ENCODE measurements at regions not wholly inside any gene's neighbourhood (a gene's known extent, or its start where the extent isn't known, plus 50 kb on each side); places are given as distances from the start of the nearest gene placed in this dataset.

GRCh38 chr1:238537641-238538040, 646.9 kb upstream of the ZP4 start:
- H3K27me3 ChIP-seq (ENCODE audit: insufficient read depth, low read length): no peaks in the 10 kb centered on the region
- no peaks in the 10 kb centered on the region for H3K36me3 ChIP-seq (ENCODE audit: insufficient read depth, low read length)
- no peak for DNase-seq (ENCODE audit: insufficient read length, low spot score, missing footprints)
- H3K27ac ChIP-seq (ENCODE audit: low read depth, low read length): no peak overlapping the region
- no peaks in the 10 kb centered on the region for H3K79me2 ChIP-seq (ENCODE audit: insufficient read depth, low read length)
- H4K20me1 ChIP-seq (ENCODE audit: insufficient read depth, low read length): no peaks in the 10 kb centered on the region
- no peak overlapping the region for H3K4me3 ChIP-seq (ENCODE audit: insufficient read depth, low read length)
- H3K9me3 ChIP-seq (ENCODE audit: low read depth, low read length): no peaks in the 10 kb centered on the region
- TF ChIP-seq CTCF (IDR thresholded peaks at IDR 0.05; ENCODE audit: extremely low read depth, low read depth, low read length): no peak
- H3K4me1 ChIP-seq (ENCODE audit: insufficient read depth, low read length): no peaks in the 10 kb centered on the region
- no peak overlapping the region for H2AFZ ChIP-seq (ENCODE audit: low read length)
- H3K4me2 ChIP-seq (ENCODE audit: insufficient read depth, low read length): no peak overlapping the region

DNA sequence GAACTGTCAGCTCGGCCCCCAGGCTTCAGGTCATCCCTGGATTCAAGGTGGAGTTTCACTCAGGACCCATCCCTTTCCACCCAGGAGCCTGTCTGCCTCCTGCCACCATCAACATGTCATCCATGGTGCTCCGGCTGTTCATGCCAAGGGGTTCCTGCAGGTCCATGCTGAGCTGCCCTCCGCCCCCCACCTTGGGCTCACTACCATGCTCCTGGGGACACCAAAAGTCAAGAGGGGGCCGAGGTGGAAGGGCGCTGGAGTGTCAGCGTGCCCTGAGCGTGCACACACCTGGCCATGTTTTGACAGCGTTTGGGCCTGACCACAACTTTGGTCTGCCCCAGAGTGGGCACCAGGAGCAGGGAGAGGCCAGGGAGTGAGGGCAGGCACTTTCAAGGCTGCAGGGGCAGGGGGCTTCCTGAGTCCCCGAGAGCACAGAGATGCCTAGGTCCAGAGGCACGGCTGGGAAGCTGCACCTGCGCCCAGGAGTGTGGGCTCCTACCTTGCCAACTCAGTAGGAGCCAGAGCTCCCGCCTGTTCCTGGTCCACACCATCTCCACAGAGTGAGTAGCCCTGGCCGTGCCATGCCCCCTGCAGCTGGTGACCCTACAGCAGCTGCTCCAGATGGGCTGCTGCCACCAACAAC, 639.6 kb upstream of the ZP4 start:
- no peaks in the 10 kb centered on the region for H3K27me3 ChIP-seq (ENCODE audit: insufficient read depth, low read length)
- H2AFZ ChIP-seq (ENCODE audit: low read length): no peak overlapping the region
- TF ChIP-seq CTCF (IDR thresholded peaks at IDR 0.05; ENCODE audit: extremely low read depth, low read depth, low read length): no peak
- no peaks in the 10 kb centered on the region for H3K9me3 ChIP-seq (ENCODE audit: low read depth, low read length)
- H3K79me2 ChIP-seq (ENCODE audit: insufficient read depth, low read length): no peaks in the 10 kb centered on the region
- no peak overlapping the region for H3K27ac ChIP-seq (ENCODE audit: low read depth, low read length)
- H4K20me1 ChIP-seq (ENCODE audit: insufficient read depth, low read length): no peaks in the 10 kb centered on the region
- no peak overlapping the region for H3K4me3 ChIP-seq (ENCODE audit: insufficient read depth, low read length)
- H3K4me1 ChIP-seq (ENCODE audit: insufficient read depth, low read length): no peaks in the 10 kb centered on the region
- no peak overlapping the region for H3K4me2 ChIP-seq (ENCODE audit: insufficient read depth, low read length)
- no peak for DNase-seq (ENCODE audit: insufficient read length, low spot score, missing footprints)
- no peaks in the 10 kb centered on the region for H3K36me3 ChIP-seq (ENCODE audit: insufficient read depth, low read length)

GRCh38 chr1:238517711-238518110, 627.0 kb upstream of the ZP4 start:
- H3K4me1 ChIP-seq (ENCODE audit: insufficient read depth, low read length): no peaks in the 10 kb centered on the region
- no peak overlapping the region for H3K4me3 ChIP-seq (ENCODE audit: insufficient read depth, low read length)
- no peak for DNase-seq (ENCODE audit: insufficient read length, low spot score, missing footprints)
- no peaks in the 10 kb centered on the region for H3K79me2 ChIP-seq (ENCODE audit: insufficient read depth, low read length)
- no peak overlapping the region for H2AFZ ChIP-seq (ENCODE audit: low read length)
- H3K4me2 ChIP-seq (ENCODE audit: insufficient read depth, low read length): no peak overlapping the region
- no peaks in the 10 kb centered on the region for H3K9me3 ChIP-seq (ENCODE audit: low read depth, low read length)
- H3K27ac ChIP-seq (ENCODE audit: low read depth, low read length): no peak overlapping the region
- H3K27me3 ChIP-seq (ENCODE audit: insufficient read depth, low read length): no peaks in the 10 kb centered on the region
- TF ChIP-seq CTCF (IDR thresholded peaks at IDR 0.05; ENCODE audit: extremely low read depth, low read depth, low read length): no peak
- H4K20me1 ChIP-seq (ENCODE audit: insufficient read depth, low read length): no peaks in the 10 kb centered on the region
- no peaks in the 10 kb centered on the region for H3K36me3 ChIP-seq (ENCODE audit: insufficient read depth, low read length)

GRCh38 chr1:238501290-238501689, 610.6 kb upstream of the ZP4 start:
- Histone ChIP-seq H3K4me3 (ENCODE audit: insufficient read depth, low read length) (no peak overlapping the region), H3K4me1 (ENCODE audit: insufficient read depth, low read length) (no peaks in the 10 kb centered on the region), H3K27ac (ENCODE audit: low read depth, low read length) (no peak overlapping the region), H3K27me3 (ENCODE audit: insufficient read depth, low read length) (no peaks in the 10 kb centered on the region), H3K9me3 (ENCODE audit: low read depth, low read length) (no peaks in the 10 kb centered on the region), H4K20me1 (ENCODE audit: insufficient read depth, low read length) (no peaks in the 10 kb centered on the region), H3K79me2 (ENCODE audit: insufficient read depth, low read length) (no peaks in the 10 kb centered on the region), H3K36me3 (ENCODE audit: insufficient read depth, low read length) (no peaks in the 10 kb centered on the region), H3K4me2 (ENCODE audit: insufficient read depth, low read length) (no peak overlapping the region), H2AFZ (ENCODE audit: low read length) (no peak overlapping the region)
- DNase-seq (ENCODE audit: insufficient read length, low spot score, missing footprints): no peak
- no peak for TF ChIP-seq CTCF (IDR thresholded peaks at IDR 0.05; ENCODE audit: extremely low read depth, low read depth, low read length)
